ENCODE measurements at regions not wholly inside any gene's neighbourhood (a gene's known extent, or its start where the extent isn't known, plus 50 kb on each side); places are given as distances from the start of the nearest gene placed in this dataset.

- TF ChIP-seq CEBPZ (IDR thresholded peaks at IDR 0.05; ENCODE audit: low read depth, low read length): no peak
- peak; percentile 32; the same call in 1 of the 2 replicates for TF ChIP-seq RUNX3 (IDR thresholded peaks at IDR 0.05; ENCODE audit: low read length)
- TF ChIP-seq TARDBP (IDR thresholded peaks at IDR 0.05; ENCODE audit: borderline replicate concordance): no peak
- 0 out of 3 replicates have a peak, but pooled peaks have one; percentile 51 for TF ChIP-seq POU2F2 (IDR thresholded peaks at IDR 0.05; ENCODE audit: borderline replicate concordance, low read depth, low read length)
- TF ChIP-seq EED (IDR thresholded peaks at IDR 0.05; ENCODE audit: low read depth): peak; percentile 67; the same call in 1 of the 2 replicates
- no peak for TF ChIP-seq PKNOX1 (IDR thresholded peaks at IDR 0.05)
- TF ChIP-seq MYB (IDR thresholded peaks at IDR 0.05; ENCODE audit: borderline replicate concordance, low read depth, low read length): no peak
- no peak for TF ChIP-seq ZSCAN29 (IDR thresholded peaks at IDR 0.05)
- TF ChIP-seq ZBED1 (IDR thresholded peaks at IDR 0.05; ENCODE audit: borderline replicate concordance): no peak
- TF ChIP-seq SMARCA5 (IDR thresholded peaks at IDR 0.05): 0 out of 2 replicates have a peak, but pooled peaks have one; percentile 37
- 0 out of 2 replicates have a peak, but pooled peaks have one; percentile 13 for TF ChIP-seq ZNF24 (IDR thresholded peaks at IDR 0.05)
- TF ChIP-seq FOXM1 (IDR thresholded peaks at IDR 0.05; ENCODE audit: low read depth, low read length): peak; percentile 71
- TF ChIP-seq ZBTB11 (CRISPR knock-in tag; IDR thresholded peaks at IDR 0.05): no peak
- no peak for TF ChIP-seq NR2C1 (IDR thresholded peaks at IDR 0.05)
- TF ChIP-seq RELB (IDR thresholded peaks at IDR 0.05; ENCODE audit: low read depth): no peak
- TF ChIP-seq ATF7 (IDR thresholded peaks at IDR 0.05; ENCODE audit: low read depth): no peak
- TF ChIP-seq EZH2 (IDR thresholded peaks at IDR 0.05; ENCODE audit: borderline replicate concordance, control insufficient read depth, low read depth, low read length): no peak
- no peak for TF ChIP-seq YBX1 (IDR thresholded peaks at IDR 0.05)
- TF ChIP-seq TCF7 (IDR thresholded peaks at IDR 0.05; ENCODE audit: borderline replicate concordance): no peak
- 0 out of 2 replicates have a peak, but pooled peaks have one; percentile 19 for TF ChIP-seq IKZF1 (conservative IDR thresholded peaks at IDR 0.05)
- peak; percentile 99 for TF ChIP-seq RAD21 (IDR thresholded peaks at IDR 0.05; ENCODE audit: insufficient read depth, low read depth, low read length)
- TF ChIP-seq CREM (IDR thresholded peaks at IDR 0.05; ENCODE audit: low read depth): peak; percentile 40; the same call in 1 of the 2 replicates
- TF ChIP-seq BMI1 (IDR thresholded peaks at IDR 0.05; ENCODE audit: borderline replicate concordance): no peak
- TF ChIP-seq SMC3 (IDR thresholded peaks at IDR 0.05; ENCODE audit: borderline replicate concordance, low read length): peak; percentile 99
Observed at GRCh38 chr1:184805667-184806295, 51.1 kb upstream of the EDEM3 start (continued).

All from GM12878 (cell line).